ENCODE measurements at regions not wholly inside any gene's neighbourhood (a gene's known extent, or its start where the extent isn't known, plus 50 kb on each side); places are given as distances from the start of the nearest gene placed in this dataset.

DNA sequence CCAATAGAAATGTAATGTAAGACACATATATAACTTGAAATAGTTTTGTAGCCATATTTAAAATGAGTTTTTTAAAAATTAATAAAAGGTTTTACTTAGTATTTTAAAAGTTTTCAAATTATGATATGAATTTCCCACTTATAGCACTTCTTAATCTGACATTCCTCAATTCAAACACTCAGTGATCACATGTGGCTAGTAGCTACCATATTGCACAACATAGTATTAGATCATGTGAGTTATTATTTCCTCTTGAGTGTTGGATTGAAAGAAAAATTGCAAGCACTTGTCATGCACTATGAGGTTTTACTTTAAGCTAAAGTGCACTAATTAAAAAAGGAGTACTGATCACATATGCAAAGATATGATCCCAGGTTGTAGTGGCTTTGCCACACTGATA is 453.4 kb upstream of the ROBO2 start:
- TF ChIP-seq CTCF (IDR thresholded peaks at IDR 0.05; ENCODE audit: low read length) = no peak
- TF ChIP-seq EZH2phosphoT487 (IDR thresholded peaks at IDR 0.05; ENCODE audit: low read length) = no peak
